ENCODE measurements at regions not wholly inside any gene's neighbourhood (a gene's known extent, or its start where the extent isn't known, plus 50 kb on each side); places are given as distances from the start of the nearest gene placed in this dataset.
"Not testable (repeated sequence)": the region's sequence is repeated elsewhere in the genome, so short reads cannot be mapped to it uniquely, and the experiment has no call there.

DNA sequence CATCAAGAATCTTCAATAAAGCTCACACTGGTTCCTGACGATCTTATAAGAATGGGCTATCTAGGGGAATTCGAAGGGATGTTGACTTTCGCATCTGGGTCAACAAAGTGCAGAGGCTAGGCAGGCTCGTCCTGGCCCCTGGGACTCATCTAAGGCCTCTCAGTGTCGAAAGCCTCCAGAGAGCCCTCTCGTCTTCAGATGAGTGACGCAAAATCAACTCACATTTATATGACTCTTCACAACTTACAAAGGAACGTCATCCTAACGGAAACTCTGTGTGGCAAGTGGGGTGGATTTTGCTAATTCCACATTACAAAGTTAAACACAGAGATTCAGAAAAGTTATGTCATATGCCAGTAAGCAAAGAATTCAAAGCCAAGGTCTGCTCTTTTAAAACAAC lies 270.5 kb upstream of the EXOC2 start:
- DNase-seq (ENCODE audit: low read depth in 2 of 3, low spot score in 2 of 3): no peak

DNA sequence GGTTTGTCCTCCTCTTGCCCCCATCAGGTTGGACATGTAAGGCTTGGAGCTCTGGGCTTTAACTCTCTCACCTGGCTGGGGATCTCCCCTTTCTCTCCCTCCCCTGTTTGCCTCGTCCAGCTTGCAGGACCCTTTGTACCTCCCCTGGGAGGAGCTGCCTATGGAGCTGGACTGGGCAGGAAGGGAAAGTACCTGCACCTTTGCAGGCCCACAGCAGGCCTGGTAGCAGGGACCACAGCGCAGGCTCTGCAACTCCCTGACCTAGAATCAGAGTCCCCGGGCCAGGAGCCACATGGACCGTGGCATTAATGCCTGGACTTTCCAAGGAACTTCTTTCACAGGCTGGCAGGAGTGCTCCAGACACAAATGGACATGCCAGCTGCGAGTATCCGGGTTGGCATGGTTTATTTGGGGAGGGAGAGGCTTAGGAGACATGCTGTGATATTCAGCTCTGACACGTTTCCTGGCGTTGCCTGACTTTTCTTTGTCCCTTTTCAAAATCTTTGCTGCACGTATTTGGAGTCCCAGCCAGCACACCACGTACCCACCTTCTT lies 268.5 kb upstream of the EXOC2 start:
- DNase-seq (ENCODE audit: low read depth in 2 of 3, low spot score in 2 of 3): no peak

DNA sequence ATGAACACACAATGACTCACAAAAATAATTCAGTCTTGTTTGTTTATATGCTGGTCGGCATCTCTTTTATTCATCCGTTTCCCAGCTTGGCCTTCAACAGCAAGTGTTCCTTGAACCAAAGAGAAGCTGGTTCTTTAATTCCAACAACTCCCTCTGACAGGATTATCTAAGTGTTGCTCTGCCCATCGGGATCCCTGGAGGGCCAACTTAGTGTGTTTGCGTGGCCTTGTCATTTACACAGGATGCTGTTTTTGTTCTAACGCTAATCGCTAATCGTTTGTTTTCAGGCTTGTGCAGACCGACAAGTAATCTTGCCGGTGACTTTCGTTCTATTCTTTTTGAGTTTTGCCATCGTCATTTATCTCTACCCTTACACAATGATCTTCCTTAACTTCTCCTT lies 267.4 kb upstream of the EXOC2 start:
- no peak for DNase-seq (ENCODE audit: low read depth in 2 of 3, low spot score in 2 of 3)

DNA sequence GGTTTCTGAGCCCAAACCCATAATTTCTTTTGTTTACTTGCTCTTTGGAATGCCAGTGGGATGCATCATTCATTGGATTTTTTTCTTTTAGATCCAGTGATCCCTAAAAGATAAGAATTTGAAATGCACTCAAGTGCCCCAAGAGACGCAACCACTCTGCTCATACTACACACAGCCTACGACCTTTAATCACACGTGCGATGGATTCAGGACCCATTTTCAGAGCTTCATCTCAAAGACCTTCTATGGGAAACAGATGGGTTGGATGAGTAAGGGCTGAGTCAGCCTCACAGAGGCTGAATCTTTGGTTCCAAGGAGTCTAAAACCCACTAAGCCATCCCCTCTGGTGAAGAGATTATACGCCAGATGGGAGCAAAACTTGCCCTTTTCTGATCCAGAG lies 265.5 kb upstream of the EXOC2 start:
- no peak for DNase-seq (ENCODE audit: low read depth in 2 of 3, low spot score in 2 of 3)

DNA sequence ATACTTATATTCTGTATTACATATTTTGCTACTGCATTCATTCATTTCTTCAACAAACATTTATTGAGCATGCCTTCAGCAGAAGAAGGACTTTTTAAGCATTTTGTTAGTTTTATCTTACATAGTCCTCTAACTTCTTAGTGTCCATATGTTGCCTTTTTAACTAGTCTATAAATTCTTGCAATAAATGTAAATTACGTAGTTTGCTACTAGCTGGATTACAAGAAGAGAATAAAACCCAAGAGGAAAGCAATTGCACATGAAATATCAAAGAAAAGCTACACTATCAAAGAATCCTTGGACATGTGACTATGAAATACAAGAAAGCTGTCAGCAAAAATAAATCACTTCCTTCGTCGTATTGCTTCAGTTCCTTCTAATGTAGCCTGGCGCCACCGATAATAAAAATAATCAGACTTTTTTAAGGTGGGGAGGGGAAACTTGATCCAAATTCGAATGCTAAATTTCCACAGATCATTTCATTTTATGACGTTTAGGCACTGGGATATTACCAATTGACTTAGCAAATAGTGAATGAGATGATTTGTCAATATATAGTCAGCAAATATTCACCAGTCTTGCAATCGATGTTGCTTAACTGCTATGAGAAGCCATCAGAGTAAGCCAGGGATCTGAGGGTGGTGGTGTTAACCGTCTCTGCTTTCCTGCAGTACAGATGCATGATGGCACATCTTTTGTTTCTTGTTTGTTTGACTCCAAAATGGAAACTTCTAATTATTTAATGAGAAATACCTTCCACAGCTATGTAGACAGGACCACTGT lies 258.7 kb upstream of the EXOC2 start:
- DNase-seq (ENCODE audit: low read depth in 2 of 3, low spot score in 2 of 3): no peak

DNA sequence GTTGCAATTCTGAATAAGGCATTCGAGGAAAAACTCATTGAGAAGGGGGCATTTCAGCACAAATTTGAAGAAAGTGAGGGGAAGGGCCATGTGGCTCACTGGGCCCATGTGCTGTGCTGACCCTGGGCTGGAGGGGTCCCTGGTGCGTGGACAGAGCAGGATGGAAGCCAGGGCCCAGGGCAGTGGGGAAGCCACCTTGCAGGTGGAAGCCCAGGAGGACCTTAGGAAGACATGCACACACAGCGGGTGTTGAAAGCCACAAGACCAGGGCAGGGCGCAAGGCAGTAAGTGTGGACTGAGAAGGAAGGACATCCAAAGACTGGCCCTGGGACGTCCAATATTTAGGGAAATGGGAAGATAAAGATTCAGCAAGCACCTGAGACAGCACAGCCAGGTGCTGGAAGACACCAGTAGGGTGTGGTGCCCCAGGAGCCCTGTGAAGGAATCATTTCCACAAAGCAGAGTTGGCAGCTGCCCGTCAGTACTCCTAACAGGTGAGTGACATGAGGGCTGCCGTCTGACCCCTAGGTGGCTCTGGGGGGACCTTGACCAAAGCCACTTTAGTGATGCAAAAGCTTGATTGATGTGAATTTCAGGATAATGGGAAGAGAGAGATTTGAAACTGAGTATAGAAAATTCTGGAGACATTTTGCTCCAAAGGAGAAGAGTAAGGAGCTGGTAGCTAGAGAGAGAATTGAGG lies 254.4 kb upstream of the EXOC2 start:
- DNase-seq (ENCODE audit: low read depth in 2 of 3, low spot score in 2 of 3): no peak

DNA sequence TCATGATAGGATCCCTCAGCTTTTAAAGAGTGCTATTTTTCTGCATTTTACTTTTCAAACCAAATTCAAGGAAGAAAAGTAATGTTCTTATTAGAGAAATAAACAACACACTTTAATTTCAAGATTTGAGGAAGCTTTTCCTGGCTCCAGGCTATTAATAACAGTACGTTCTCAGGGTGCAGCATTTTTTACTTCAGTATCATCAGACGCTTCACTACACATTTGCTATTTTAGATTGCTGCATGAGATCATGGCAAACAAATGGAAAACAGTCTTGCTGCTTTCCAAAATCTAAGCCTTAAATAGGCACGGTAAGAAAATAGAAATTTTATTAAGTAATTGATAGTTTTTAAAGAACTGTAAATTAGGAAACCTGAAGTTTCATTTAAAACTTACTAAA lies 253.6 kb upstream of the EXOC2 start:
- DNase-seq (ENCODE audit: low read depth in 2 of 3, low spot score in 2 of 3): no peak

DNA sequence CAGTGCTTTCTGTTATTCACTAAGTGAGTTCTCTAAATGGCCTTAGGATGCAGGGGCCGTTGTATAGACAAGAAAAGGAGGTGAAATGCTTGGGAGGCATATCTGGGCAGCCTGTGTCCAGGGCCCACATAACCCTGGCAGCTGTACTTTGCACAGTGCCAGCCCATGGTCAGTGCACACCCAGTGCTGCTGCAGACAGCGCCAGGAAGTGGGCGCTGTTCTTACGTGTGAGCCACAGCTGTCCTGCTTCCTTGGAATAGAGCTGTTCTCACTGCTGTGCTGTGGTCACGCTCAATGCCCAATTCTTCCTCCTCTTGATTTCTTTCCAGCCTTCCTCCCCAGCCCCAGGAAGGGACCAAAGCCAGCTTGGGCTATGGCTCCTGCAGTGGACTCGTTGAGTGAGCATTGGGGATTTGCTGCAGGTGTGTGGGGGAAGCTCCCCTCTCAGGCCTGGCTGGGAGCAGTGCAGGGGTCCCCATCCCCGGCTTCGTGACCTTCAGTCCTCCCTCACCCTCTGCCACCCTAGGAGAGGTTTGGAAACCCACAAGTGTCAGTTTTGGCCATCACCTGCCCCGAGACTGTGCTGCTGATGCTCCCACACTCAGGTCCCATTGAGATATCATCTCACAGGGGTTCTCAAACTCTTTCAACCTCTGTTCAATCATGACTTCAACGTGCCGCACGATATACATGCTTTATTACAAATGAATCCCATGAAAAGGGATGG lies 246.8 kb upstream of the EXOC2 start:
- DNase-seq (ENCODE audit: low read depth in 2 of 3, low spot score in 2 of 3): no peak

DNA sequence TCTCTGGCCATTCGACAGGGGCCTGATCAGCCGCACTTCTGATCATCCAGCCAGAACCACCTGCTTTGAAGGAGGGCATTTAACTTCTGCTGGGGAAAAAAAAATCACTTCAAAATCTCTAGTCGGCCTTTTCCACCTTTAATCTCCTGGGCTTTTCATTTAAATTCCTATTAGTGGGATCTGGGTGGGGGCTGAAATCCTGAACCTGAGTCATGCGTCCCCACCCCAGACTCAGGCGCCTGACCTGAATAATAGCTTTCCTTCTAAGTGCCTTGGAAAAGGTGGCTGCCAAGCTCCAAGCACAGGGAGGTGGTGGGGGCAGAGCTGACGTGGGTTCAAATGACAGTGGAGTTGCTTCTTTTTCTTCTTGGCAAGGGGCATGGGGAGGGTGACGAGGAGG lies 246.0 kb upstream of the EXOC2 start:
- DNase-seq (ENCODE audit: low read depth in 2 of 3, low spot score in 2 of 3): no peak

DNA sequence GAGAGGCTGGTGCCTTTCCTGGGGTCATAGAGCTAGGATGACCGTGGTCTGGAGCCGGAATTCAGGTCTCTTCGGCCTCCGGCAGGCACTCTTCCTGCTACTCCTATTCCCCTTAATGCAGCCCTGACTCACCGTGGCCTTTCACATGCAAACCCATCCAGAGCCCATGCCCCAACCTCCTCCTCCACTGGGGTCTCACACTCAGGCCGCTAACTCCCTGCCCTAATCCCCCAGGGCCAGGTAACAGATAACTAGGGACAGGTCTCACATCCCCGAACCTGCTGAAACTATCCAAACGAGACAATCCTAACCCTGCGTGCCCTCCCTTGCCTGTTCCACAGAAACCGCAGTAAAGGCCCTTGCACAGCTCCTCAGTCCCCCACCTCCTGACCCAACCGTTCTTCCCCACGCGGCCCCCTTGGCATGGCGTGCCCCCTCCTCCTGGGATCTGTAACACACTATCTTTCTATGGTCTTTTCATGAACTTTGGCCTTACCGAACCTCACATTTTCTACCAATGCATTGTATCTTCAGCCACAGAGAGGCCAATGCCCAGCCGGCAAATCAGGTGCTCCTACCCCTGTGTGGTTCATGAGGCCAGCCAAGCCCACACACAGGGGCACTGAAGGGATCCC lies 245.4 kb upstream of the EXOC2 start:
- DNase-seq (ENCODE audit: low read depth in 2 of 3, low spot score in 2 of 3): no peak

DNA sequence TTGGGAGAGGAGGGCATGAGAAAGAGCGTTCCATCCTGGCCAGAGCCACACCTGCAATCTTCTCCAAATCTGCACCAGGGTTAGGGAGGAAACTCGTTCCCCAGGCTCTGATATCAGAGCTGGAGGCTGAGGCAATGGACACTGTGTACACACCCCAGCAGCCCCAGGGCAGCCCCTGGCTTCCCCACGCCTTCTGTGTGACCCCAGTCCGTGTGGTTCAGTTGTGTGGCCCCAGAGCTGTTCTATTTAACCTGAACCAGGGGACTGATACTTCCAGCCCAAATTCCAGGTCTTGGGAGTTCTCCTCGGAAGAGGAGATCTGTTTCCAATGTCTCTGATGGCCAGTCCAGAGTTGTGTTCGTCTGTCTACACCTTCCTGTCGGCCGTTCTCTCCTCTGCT lies 242.6 kb upstream of the EXOC2 start:
- no peak for DNase-seq (ENCODE audit: low read depth in 2 of 3, low spot score in 2 of 3)

DNA sequence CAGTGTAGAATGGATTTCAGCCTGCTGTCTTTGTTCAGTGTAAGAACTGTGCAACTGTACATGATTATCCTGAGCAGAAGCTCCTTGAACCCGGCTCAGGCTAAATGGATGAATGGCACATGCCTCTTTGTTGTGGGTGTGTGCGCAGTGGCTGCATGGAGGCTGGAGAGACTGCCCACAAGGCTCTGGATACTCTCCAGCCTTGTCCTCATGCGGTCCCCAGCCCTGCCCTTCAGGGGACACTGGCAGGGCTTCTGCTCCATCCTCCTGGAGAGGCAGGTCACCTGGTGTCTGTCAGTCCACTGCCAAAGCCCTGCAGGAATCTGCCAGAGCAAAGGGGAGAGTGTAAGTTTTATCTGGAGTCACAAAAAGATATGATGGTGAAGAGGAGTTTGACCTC lies 241.7 kb upstream of the EXOC2 start:
- DNase-seq (ENCODE audit: low read depth in 2 of 3, low spot score in 2 of 3): no peak

DNA sequence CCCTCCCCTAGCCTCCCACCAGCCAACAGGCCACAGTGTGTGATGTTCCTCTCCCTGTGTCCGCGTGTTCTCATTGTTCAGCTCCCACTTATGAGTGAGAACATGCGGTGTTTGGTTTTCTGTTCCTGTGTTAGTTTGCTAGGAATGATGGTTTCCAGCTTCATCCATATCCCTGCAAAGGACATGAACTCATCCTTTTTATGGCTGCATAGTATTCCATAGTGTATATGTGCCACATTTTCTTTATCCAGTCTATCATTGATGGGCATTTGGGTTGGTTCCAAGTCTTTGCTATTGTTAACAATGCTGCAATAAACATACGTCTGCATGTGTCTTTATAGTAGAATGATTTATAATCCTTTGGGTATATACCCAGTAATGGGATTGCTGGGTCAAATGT lies 239.0 kb upstream of the EXOC2 start:
- not testable (repeated sequence) for DNase-seq (ENCODE audit: low read depth in 2 of 3, low spot score in 2 of 3)

DNA sequence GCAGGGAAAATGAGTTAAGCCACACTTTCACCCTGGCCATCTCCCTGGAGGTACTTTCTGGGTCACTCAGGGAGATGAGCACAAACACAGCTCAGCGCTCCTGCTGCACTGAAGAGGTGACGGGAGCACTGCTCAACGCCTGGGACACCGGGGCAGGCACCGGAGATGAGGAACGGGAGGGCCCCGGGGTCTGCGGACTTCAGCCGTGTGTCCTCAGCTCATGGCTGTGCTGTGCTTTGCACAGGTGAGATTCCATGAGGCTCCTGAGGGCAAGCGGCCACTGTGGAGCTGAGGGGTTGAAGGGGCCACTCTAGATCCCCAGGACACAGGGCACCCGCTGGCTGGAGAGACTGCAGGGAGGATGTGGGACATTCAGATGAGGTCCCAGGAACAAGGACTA lies 234.2 kb upstream of the EXOC2 start:
- no peak for DNase-seq (ENCODE audit: low read depth in 2 of 3, low spot score in 2 of 3)

DNA sequence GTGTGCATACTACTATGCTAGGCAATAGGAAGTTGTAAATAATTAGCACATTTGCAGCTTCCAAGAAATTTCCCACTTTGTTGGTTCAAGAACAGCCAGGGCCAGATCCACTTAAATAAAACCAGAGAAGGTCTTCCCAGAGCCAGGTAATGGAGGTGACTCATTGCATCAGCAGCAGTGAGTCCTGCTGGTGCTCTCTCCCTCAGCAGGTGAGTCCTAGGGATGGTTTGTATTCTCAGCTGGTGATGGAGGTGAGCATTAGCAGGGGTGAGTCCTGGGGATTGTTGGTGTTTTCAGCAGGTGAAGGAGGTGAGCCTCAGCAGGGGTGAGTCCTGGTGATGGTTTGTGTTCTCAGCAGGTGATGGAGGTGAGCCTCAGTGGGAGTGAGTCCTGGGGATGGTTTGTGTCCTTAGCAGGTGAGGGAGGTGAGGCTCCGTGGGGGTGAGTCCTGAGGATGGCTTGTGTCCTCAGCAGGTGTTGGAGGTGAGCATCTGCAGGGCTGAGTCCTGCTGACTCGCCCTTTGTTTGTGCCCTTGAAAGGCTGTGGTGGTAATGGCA lies 232.8 kb upstream of the EXOC2 start:
- DNase-seq (ENCODE audit: low read depth in 2 of 3, low spot score in 2 of 3): no peak

DNA sequence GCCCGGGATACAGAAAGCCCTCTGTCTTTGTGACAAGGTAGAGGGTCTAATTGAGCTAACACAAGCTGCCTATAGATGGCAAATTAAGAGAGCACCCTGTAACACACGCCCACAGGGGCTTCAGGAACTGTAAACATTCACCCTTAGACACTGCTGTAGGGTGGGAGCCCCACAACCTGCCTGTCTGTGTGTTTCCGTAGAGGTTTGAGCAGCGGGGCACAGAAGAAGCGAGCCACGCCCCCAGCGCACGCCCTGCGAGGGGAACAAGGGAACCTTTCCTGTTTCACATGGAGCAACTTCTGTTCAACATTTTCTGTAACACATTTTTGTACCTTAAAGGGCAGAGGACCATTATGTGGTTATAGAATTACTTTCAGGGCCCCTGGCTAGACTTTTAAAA lies 231.7 kb upstream of the EXOC2 start:
- DNase-seq (ENCODE audit: low read depth in 2 of 3, low spot score in 2 of 3): no peak

DNA sequence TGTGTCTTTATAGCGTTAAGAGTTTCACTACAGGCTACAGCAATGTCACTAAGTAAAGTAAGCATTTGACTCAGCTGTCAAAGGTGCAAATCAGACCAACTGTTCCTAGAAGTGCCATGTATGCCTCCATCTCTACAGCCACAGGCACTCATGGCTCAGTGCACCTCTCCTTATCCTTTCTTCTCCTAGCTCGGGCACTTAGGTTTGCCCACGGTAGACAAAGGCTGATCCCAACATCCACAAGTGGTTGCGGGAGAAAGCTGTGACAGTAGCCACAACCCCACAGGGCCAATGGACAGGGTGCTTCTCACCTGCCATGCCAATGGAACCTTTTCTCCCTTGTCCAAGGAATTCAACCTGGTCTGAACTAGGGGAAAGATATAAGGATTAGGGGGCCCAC lies 228.5 kb upstream of the EXOC2 start:
- DNase-seq (ENCODE audit: low read depth in 2 of 3, low spot score in 2 of 3): no peak

DNA sequence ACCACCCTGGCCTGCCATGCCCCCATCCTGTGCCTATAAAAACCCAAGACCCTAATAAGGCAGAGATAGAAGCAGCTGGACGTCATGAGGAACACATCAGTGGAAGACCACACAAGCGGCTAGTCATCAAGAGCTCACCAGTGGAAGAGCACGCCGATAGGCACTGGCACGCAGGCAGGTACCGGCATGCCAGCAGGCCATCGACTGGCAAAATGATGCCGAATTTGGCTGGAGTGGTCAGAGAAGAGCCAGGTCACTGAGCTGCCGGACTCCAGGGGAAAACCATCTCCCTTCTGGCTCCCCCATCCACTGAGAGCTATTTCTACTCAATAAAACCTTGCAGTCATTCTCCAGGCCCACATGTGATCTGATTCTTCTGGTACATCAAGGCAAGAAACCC lies 227.6 kb upstream of the EXOC2 start:
- DNase-seq (ENCODE audit: low read depth in 2 of 3, low spot score in 2 of 3): no peak

DNA sequence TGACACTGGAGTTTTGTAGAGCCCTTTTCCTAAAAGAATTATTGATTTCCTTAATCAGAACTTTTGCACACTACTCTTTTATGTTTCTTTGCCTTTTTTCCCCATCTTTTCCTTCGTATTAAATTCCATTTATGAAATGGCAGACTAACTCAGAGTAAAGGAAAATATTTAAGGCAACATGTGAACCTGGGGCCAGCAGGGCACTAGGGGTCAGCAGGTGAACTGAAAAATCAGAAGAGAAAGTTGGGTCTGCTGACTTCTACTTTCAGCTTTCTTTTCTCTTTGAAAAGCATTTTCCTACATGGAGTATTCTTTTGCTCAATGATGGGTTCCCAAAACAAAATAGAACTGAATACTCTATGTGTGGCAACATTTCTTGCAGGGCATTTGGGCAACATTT lies 226.6 kb upstream of the EXOC2 start:
- DNase-seq (ENCODE audit: low read depth in 2 of 3, low spot score in 2 of 3): no peak

DNA sequence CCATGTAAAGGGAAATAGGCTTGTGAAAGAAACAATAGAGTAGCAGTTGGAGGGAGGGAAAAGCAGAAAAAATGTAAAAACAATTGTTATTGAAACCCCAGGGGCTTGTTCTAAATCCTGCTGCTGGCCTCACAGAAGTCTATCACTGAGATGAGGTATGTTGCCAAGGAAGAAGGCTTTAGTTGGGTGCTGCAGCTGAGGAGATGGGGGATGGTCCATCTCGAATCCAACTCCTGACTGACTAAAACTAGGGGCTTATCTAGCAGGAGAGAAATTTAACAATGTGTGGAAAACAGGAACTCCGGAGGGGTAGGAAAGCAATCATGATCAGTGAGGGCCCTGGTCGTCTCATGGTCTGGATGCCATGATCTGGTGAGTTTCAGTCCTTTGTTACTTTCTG lies 225.0 kb upstream of the EXOC2 start:
- DNase-seq (ENCODE audit: low read depth in 2 of 3, low spot score in 2 of 3): no peak

DNA sequence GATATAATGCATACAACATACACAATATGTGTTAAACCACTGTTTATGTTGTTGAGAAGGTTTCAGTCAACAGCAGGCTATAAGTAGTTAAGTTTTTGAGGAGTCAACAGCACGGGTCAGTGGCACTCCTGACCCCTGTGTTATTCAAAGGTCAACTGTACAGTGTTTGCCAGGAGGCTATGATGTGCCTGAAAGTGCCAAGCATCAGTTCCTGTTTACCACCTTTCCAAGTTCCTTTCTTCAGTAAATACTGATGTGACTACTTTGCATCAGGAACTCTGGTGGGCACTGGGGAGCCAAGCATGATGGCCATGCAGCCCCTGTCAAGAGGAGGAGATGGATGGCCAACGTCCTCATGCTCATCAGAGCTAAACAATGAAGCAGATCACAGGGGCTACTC lies 224.4 kb upstream of the EXOC2 start:
- DNase-seq (ENCODE audit: low read depth in 2 of 3, low spot score in 2 of 3): no peak

Measured in hematopoietic multipotent progenitor cell (in vitro differentiated cells).